H1 (cell line): ENCODE measurements at regions not wholly inside any gene's neighbourhood (a gene's known extent, or its start where the extent isn't known, plus 50 kb on each side); places are given as distances from the start of the nearest gene placed in this dataset.

ENCODE experiments used
- CHD7 ChIP-seq: fragments of 300-600 bp; sonication (generic); IDR thresholded peaks from 2 replicates; pipeline ENCODE4 v1.7.1; 2012; ENCODE audit warnings: low read length, moderate library complexity, mild to moderate bottlenecking, inconsistent platforms; ENCODE audit not compliant: insufficient replicate concordance
- HDAC6 ChIP-seq: IDR thresholded peaks from one replicate; pipeline ENCODE4 v1.7.1; 2012; ENCODE audit warnings: low read depth, mild to moderate bottlenecking, inconsistent platforms, low read length, moderate library complexity
- SP1 ChIP-seq: IDR thresholded peaks from 2 replicates; pipeline ENCODE4 v1.6.1; 2011; ENCODE audit warnings: low read depth, low read length
- SUZ12 ChIP-seq: fragments of 200-600 bp; sonication (generic); IDR thresholded peaks from 2 replicates; pipeline ENCODE4 v1.6.1; 2012; ENCODE audit warnings: mild to moderate bottlenecking, inconsistent platforms, low read length, moderate library complexity, mixed read lengths
- TEAD4 ChIP-seq: IDR thresholded peaks from 2 replicates; pipeline ENCODE4 v1.6.1; 2012; ENCODE audit warnings: low read depth, low read length, inconsistent platforms, mixed read lengths
- ZNF274 ChIP-seq: IDR thresholded peaks from 2 replicates; pipeline ENCODE4 v1.7.0; 2012; ENCODE audit warnings: low read length, borderline replicate concordance; ENCODE audit errors: extremely low read depth
- TF ChIP-seq, protein P1 (sequence below): IDR thresholded peaks from 2 replicates; pipeline ENCODE4 v1.6.1; 2011; ENCODE audit warnings: low read length, improper control_type of control experiment

GRCh38 chr2:226678422-226678821 is 121.2 kb downstream of the IRS1 start (continued):
- TF ChIP-seq CHD7 (no peak), HDAC6 (no peak), SUZ12 (no peak), ZNF274 (no peak), SP1 (no peak), TEAD4 (no peak)
- TF ChIP-seq, protein P1, sequence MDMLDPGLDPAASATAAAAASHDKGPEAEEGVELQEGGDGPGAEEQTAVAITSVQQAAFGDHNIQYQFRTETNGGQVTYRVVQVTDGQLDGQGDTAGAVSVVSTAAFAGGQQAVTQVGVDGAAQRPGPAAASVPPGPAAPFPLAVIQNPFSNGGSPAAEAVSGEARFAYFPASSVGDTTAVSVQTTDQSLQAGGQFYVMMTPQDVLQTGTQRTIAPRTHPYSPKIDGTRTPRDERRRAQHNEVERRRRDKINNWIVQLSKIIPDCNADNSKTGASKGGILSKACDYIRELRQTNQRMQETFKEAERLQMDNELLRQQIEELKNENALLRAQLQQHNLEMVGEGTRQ = no peak
